GM18868 (cell line): ENCODE measurements at regions not wholly inside any gene's neighbourhood (a gene's known extent, or its start where the extent isn't known, plus 50 kb on each side); places are given as distances from the start of the nearest gene placed in this dataset.

Experiments
- ATAC-seq: cut with Tn5 transposase; IDR thresholded peaks from one replicate; pipeline ENCODE4 v1.9.1; 2021; ENCODE audit warnings: mild to moderate bottlenecking, moderate library complexity; ENCODE audit not compliant: unreplicated experiment

DNA sequence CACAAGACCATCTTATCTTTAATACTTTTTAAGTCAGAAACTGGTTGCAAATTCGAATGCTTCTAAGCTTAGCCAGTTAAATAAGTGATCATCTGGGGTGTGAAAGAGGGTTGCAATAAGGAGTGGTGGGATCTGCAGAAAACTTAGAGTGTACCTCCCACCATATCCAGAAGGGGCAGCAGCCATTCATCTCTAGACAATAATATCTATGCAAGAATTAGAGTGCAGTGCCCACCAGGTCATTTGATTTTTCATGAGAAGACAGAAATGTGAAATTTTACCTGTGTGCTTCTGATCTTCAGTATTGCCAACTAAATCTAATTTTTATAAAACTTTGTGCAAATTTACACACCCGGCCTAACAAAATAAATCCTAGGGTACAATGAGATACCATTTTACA is 127.2 kb upstream of the SP4 start:
- ATAC-seq: peak; percentile 44

DNA sequence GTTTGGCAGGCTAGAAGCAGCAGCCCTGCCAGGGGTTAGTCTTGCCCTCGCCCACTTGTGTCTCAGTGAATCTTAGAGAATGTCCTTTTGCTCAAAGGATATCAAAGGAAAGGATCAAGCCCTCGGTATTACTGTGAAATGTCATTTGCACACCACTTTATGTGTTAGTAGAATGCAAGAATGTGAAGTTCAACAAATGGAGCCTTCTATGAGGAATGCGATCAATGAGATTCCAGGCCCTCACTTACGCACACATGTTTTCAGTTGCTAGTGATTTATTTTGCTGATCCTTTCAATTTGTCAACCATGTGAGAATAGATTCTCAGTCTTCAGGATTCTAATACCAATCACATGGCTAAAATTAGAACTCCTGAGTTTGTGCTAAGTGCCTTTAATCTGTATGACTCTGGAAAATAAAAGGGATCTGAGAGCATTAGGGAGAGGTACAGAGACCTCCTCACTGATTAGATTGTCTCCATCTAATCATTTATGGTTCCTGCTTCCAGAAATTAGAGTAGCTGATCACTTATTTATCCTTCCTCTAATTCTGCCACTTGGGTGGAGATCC is 123.0 kb upstream of the SP4 start:
- no peak for ATAC-seq

DNA sequence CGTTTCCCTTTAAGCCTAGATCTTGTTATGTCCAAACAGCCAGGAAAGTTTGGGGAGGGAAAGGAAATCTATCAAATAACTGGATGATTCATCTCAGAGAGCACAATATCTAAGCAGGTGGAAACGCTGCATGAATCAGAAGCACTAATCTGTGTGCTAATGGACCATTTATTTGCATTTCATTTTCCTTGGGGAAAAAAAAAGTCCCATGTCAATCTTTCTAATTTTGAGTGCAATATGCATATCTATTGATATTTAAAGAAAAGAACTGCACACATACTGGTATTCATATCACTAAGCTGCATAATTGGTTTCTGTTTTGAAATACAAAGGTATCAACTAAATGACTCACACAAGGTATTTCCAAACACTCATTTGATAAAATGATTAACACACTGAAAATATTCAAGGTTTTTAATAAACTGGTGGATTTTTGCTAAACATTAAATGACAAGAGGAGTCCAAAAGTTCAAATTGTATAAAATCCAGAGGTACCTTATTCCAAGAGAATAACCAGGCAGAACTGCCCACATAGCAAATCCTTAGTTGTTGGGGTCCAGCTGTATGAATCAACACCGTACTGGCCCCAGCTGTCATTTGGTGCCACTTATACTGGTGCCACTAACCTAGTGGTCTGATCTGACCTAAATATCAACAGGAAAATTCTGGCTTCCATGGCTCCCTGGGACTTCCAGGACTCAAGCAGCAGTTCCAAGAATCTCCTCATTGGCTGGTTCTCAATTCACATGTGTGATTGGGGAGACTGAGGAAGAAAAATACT is 122.2 kb upstream of the SP4 start:
- ATAC-seq: peak; percentile 70

DNA sequence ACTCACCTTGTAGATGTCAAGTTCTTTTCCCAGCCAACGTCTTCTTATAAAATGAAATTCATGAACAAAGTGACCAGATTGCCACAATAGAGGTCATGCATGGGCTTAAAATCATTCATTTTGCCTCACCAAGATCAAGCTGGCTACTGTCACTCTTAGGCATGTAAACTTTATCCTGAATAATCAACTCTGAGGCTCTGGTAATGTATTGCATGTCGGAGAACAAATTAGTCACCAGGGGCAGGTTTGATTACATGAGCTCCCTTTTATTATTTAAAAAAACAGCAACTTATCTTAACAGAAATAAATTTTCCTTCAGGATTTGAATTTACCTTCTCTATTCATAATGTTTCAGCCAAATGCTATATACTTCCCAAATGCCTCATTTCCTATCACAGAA is 112.9 kb upstream of the SP4 start:
- ATAC-seq: no peak

GRCh38 chr7:21317966-21318915 is 109.6 kb upstream of the SP4 start:
- ATAC-seq: no peak

DNA sequence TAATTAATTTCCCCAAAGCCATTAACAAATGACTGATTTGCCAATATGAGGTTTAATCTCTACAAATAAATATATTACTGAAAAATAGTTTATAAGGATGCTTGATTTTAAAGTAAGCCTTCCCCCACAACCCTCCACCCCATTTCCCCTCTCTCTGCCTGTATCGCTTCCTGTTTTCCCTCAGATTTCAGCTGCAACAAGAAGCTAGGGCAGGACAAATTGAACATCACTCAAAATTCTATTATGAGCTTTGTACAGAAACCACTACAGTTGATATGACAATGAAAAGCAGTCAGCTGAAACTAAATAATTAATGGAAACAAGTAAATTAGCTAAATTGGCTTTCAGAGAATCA is 109.0 kb upstream of the SP4 start:
- no peak for ATAC-seq

GRCh38 chr7:21326241-21326640 is 101.6 kb upstream of the SP4 start:
- ATAC-seq: no peak

GRCh38 chr7:21326921-21327320 is 101.0 kb upstream of the SP4 start:
- ATAC-seq: no peak

GRCh38 chr7:21327422-21328409 is 100.2 kb upstream of the SP4 start:
- no peak for ATAC-seq

DNA sequence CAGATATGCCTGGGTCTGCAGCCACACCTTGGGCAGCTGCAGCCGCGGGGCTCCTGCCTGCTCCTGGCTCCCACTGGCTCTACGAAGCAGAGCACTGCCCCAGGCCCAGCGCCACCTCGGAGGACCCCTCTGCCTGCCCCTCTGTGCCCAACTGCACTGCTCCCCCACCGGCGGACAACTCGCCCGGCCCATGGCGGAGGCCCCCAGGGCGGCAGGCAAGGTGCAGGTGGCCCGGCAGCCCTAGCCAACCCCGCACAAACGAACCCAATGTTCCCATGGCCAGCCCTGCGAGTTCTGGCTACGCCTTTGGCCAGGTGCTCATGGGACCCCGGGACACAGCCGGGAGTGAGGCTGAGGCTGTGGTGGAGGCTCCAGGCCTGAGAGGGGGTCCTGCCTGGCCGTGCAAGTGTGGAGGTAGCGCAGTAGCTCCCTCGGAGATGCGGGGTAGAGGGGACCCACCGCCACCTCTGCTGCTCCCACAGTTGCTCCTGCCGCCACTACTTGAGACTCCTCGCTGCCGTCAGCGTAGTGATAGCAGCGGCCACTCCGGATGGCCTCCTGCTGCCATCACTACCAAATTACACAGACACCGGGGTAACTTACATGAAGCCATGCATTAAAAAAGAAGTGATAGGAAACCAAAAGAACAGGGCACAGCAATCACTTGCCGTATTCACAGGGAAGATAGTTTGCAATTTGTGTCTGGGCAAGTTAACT is 97.3 kb upstream of the SP4 start:
- no peak for ATAC-seq

DNA sequence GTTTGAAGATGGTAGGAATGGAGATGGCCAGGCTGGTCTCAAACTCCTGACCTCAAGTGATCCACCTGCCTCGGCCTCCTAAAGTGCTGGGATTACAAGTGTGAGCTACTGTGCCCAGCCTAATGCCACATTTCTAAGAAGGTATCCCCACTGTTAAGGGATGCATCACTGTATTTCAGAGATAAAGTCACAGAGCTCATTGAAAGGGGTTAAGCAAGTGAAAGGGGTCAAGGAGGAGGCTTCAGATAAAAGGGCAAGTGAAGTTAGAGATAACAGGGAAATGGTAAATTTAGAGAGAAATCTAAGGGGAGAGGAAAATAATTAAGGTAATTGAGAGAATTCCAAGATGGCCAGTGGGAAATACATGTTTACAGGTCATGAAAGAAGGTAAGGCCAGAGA is 93.0 kb upstream of the SP4 start:
- no peak for ATAC-seq

GRCh38 chr7:21336743-21337142 is 91.1 kb upstream of the SP4 start:
- ATAC-seq: no peak

DNA sequence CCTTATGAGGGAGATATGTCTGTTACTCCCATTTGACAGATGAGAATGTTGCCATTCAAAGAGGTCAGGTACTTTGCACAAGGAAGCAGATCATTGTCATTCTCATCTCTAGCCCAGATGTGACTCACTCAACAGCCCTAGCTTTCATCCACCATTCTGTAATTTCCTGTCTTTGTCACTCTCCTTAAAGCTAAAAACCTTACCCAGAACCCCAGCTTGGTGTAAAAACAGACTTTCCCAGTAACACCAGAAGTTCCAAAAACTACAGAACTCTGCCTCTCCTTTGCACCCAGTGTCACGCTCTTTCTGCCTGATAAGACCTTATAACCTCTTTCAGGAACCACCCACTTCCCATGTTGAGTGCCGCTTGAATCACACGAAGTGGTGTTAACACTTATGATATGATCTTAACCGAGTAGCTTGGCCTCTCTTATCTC is 89.1 kb upstream of the SP4 start:
- ATAC-seq: no peak

DNA sequence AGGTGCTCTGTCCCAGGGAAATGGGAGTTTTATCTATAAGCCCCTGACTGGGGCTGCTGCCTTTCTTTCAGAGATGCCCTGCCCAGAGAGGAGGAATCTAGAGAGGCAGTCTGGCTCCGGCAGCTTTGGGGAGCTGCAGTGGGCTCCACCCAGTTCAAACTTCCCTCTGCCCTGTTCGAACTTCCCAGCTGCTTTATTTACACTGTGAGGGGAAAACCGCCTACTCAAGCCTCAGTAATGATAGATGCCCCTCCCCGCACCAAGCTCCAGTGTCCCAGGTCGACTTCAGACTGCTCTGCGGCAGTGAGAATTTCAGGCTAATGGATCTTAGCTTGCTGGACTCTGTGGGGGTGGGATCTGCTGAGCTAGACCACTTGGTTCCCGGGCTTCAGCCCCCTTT is 83.0 kb upstream of the SP4 start:
- ATAC-seq: peak; percentile 17

DNA sequence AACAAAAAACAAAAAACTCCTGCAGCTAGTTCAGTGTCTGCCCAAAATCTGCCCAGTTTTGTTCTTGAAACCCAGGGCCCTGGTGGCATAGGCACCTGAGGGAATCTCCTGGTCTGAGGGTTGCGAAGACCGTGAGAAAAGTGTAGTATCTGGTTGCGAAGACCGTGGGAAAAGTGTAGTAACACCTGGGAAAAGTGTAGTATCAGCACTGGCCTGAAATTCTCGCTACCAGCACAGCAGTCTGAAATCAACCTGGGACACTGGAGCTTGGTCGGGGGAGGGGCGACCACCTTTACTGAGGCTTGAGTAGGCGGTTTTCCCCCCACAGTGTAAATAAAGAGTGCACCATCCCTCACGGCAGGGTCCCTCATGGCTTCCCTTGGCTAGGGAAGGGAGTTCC is 82.5 kb upstream of the SP4 start:
- ATAC-seq: peak; percentile 70

DNA sequence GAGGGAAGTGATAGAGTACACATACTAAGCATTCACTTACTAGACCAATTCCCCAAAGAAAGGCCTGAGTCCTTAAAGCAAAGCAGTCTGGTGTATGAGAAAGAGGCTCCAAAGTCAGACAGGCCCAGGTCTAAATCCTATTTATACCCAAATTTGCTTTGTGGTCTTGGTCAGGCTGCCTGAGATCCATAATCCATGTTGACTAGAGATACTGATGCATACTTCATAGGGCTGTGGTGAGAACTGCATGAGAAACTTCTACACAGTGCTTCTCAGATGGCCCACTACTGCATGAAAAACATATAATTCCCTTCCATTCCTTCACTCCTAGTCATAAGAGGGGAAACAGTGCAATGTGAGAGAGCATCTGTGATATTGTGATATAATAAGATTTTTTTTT is 81.6 kb upstream of the SP4 start:
- ATAC-seq: peak; percentile 34

GRCh38 chr7:21352540-21353387 is 75.1 kb upstream of the SP4 start:
- peak; percentile 79 for ATAC-seq

- no peak for ATAC-seq
Measured at GRCh38 chr7:21353388-21353780, 74.5 kb upstream of the SP4 start.

GRCh38 chr7:21354284-21354683 is 73.6 kb upstream of the SP4 start:
- no peak for ATAC-seq
